SU-DHL-6 (cell line): ENCODE measurements at regions not wholly inside any gene's neighbourhood (a gene's known extent, or its start where the extent isn't known, plus 50 kb on each side); places are given as distances from the start of the nearest gene placed in this dataset.

Experiments used
- EZH2phosphoT487 ChIP-seq: fragments of 200-600 bp; sonication (generic), shearing (Covaris generic); conservative IDR thresholded peaks from 2 replicates; pipeline ENCODE4 v1.6.1; 2018; ENCODE audit warnings: mild to moderate bottlenecking, antibody characterized with exemption, low read length, moderate library complexity, mixed read lengths
- TF ChIP-seq, protein P1 (sequence below): fragments of 200-600 bp; sonication (generic); IDR thresholded peaks from one replicate; pipeline ENCODE4 v1.5.1; 2017; ENCODE audit warnings: antibody characterized with exemption, mild to moderate bottlenecking, low read length, moderate library complexity; ENCODE audit not compliant: insufficient read depth, poor library complexity, severe bottlenecking

DNA sequence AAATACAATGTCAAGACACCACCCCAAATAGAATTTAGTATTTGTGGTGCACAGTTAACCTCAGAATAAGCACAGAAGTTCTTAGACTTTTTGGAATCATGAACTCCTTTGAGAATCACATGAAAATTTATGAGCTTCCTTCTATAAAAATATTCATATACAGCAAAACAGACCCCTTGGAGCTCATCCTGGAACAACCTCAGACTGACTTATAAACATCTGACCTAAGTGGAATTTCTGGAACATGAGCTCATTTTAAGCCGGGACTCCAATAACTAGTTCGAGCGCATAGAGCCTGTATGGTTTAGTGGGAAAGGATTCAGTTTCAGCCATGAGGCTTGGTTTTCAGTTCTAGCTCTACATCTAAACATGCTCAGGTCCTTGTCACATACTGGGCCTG, 192.3 kb downstream of the DEPDC1B start:
- TF ChIP-seq, protein P1, sequence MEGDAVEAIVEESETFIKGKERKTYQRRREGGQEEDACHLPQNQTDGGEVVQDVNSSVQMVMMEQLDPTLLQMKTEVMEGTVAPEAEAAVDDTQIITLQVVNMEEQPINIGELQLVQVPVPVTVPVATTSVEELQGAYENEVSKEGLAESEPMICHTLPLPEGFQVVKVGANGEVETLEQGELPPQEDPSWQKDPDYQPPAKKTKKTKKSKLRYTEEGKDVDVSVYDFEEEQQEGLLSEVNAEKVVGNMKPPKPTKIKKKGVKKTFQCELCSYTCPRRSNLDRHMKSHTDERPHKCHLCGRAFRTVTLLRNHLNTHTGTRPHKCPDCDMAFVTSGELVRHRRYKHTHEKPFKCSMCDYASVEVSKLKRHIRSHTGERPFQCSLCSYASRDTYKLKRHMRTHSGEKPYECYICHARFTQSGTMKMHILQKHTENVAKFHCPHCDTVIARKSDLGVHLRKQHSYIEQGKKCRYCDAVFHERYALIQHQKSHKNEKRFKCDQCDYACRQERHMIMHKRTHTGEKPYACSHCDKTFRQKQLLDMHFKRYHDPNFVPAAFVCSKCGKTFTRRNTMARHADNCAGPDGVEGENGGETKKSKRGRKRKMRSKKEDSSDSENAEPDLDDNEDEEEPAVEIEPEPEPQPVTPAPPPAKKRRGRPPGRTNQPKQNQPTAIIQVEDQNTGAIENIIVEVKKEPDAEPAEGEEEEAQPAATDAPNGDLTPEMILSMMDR, result no peak
- TF ChIP-seq EZH2phosphoT487, result no peak
